ENCODE measurements at regions not wholly inside any gene's neighbourhood (a gene's known extent, or its start where the extent isn't known, plus 50 kb on each side); places are given as distances from the start of the nearest gene placed in this dataset.

DNA sequence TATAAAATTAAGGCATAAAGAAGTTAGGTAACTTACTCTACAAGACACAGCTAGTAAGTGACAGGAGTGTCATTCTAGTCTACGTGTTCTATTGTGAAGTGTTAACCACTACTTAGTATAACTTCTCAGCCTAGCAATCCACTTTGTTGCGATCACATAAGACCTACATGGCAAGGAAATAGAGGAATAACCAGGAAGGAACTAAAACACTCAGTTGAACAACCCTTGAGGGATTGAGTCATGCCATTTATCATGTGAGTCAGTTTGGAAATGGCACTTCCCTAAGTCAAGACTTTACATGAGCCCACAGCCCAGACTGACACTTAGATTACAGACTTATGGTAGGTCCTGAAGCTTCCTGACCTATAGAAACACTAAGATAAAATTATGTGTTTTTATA, 279.5 kb upstream of the PCDH20 start:
- DNase-seq (ENCODE audit: low read depth, low spot score) = no peak
- H3K36me3 ChIP-seq (ENCODE audit: insufficient read depth, low read length) = no peaks in the 10 kb centered on the region
- H3K27ac ChIP-seq = no peak overlapping the region
- no peak overlapping the region for H3K4me3 ChIP-seq
- no peak overlapping the region for H3K9ac ChIP-seq (ENCODE audit: insufficient read length)
- no peaks in the 10 kb centered on the region for H3K9me3 ChIP-seq (ENCODE audit: low read depth, low read length)
- TF ChIP-seq FOXP2 (optimal IDR thresholded peaks at IDR 0.05; ENCODE audit: control extremely low read depth, extremely low read length, insufficient read depth) (no peak), POLR2AphosphoS5 (IDR thresholded peaks at IDR 0.05; ENCODE audit: borderline replicate concordance, low read depth, low read length) (no peak), EZH2 (IDR thresholded peaks at IDR 0.05) (no peak)

DNA sequence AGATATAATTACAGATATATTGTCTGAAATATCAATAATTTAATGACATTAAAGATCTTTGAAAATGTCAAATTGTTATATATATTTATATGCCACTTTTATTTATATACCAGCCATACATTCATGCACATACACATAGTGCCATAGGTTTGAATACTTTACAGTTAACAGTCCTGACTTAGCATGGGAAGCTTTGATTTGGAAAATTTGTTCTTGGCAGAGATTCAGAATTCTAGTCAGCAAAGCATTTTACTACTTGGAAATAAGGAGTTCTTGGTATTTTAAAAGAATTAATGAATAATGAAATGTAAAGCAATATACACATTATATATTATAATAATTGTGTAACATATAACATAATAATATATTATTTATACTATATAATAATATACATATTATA, 277.0 kb upstream of the PCDH20 start:
- no peaks in the 10 kb centered on the region for H3K36me3 ChIP-seq (ENCODE audit: insufficient read depth, low read length)
- DNase-seq (ENCODE audit: low read depth, low spot score) = peak; percentile 35
- H3K27ac ChIP-seq = no peak overlapping the region
- H3K9ac ChIP-seq (ENCODE audit: insufficient read length) = no peak overlapping the region
- TF ChIP-seq EZH2 (IDR thresholded peaks at IDR 0.05) (no peak), FOXP2 (optimal IDR thresholded peaks at IDR 0.05; ENCODE audit: control extremely low read depth, extremely low read length, insufficient read depth) (no peak), POLR2AphosphoS5 (IDR thresholded peaks at IDR 0.05; ENCODE audit: borderline replicate concordance, low read depth, low read length) (no peak)
- H3K9me3 ChIP-seq (ENCODE audit: low read depth, low read length) = no peaks in the 10 kb centered on the region
- H3K4me3 ChIP-seq = no peak overlapping the region

GRCh38 chr13:61685682-61686012, 270.0 kb upstream of the PCDH20 start:
- DNase-seq (ENCODE audit: low read depth, low spot score) = no peak
- TF ChIP-seq POLR2AphosphoS5 (IDR thresholded peaks at IDR 0.05; ENCODE audit: borderline replicate concordance, low read depth, low read length) (no peak), EZH2 (IDR thresholded peaks at IDR 0.05) (no peak), FOXP2 (optimal IDR thresholded peaks at IDR 0.05; ENCODE audit: control extremely low read depth, extremely low read length, insufficient read depth) (no peak)

GRCh38 chr13:61684976-61685681, 269.5 kb upstream of the PCDH20 start:
- no peak for TF ChIP-seq POLR2AphosphoS5 (IDR thresholded peaks at IDR 0.05; ENCODE audit: borderline replicate concordance, low read depth, low read length)
- TF ChIP-seq FOXP2 (optimal IDR thresholded peaks at IDR 0.05; ENCODE audit: control extremely low read depth, extremely low read length, insufficient read depth) = no peak
- no peak for TF ChIP-seq EZH2 (IDR thresholded peaks at IDR 0.05)
- Histone ChIP-seq H3K9me3 (ENCODE audit: low read depth, low read length) (no peaks in the 10 kb centered on the region), H3K27ac (no peak overlapping the region), H3K36me3 (ENCODE audit: insufficient read depth, low read length) (no peaks in the 10 kb centered on the region), H3K9ac (ENCODE audit: insufficient read length) (no peak overlapping the region), H3K4me3 (no peak overlapping the region)
- no peak for DNase-seq (ENCODE audit: low read depth, low spot score)

More at GRCh38 chr13:61685682-61686012, 270.0 kb upstream of the PCDH20 start:
- Histone ChIP-seq H3K9me3 (ENCODE audit: low read depth, low read length) (no peaks in the 10 kb centered on the region), H3K4me3 (no peak overlapping the region), H3K36me3 (ENCODE audit: insufficient read depth, low read length) (no peaks in the 10 kb centered on the region), H3K9ac (ENCODE audit: insufficient read length) (no peak overlapping the region), H3K27ac (no peak overlapping the region)

GRCh38 chr13:61672756-61673155, 257.1 kb upstream of the PCDH20 start:
- Histone ChIP-seq H3K27ac (peak overlapping the region; percentile 83), H3K9me3 (ENCODE audit: low read depth, low read length) (no peaks in the 10 kb centered on the region), H3K9ac (ENCODE audit: insufficient read length) (peak overlapping the region; percentile 43), H3K36me3 (ENCODE audit: insufficient read depth, low read length) (no peaks in the 10 kb centered on the region), H3K4me3 (peak overlapping the region; percentile 30; the same call in 1 of the 2 replicates)
- TF ChIP-seq POLR2AphosphoS5 (IDR thresholded peaks at IDR 0.05; ENCODE audit: borderline replicate concordance, low read depth, low read length) (no peak), FOXP2 (optimal IDR thresholded peaks at IDR 0.05; ENCODE audit: control extremely low read depth, extremely low read length, insufficient read depth) (no peak), EZH2 (IDR thresholded peaks at IDR 0.05) (no peak)
- DNase-seq (ENCODE audit: low read depth, low spot score) = no peak

- no peak for TF ChIP-seq EZH2 (IDR thresholded peaks at IDR 0.05)
- Histone ChIP-seq H3K9me3 (ENCODE audit: low read depth, low read length) (no peaks in the 10 kb centered on the region), H3K36me3 (ENCODE audit: insufficient read depth, low read length) (no peaks in the 10 kb centered on the region), H3K9ac (ENCODE audit: insufficient read length) (no peak overlapping the region), H3K4me3 (no peak overlapping the region), H3K27ac (no peak overlapping the region)
- no peak for DNase-seq (ENCODE audit: low read depth, low spot score)
Measured at GRCh38 chr13:61670384-61671161, 254.9 kb upstream of the PCDH20 start.

- H3K9me3 ChIP-seq (ENCODE audit: low read depth, low read length) = no peaks in the 10 kb centered on the region
- H3K4me3 ChIP-seq = no peak overlapping the region
- TF ChIP-seq EZH2 (IDR thresholded peaks at IDR 0.05) (no peak), FOXP2 (optimal IDR thresholded peaks at IDR 0.05; ENCODE audit: control extremely low read depth, extremely low read length, insufficient read depth) (no peak), POLR2AphosphoS5 (IDR thresholded peaks at IDR 0.05; ENCODE audit: borderline replicate concordance, low read depth, low read length) (no peak)
- no peak overlapping the region for H3K9ac ChIP-seq (ENCODE audit: insufficient read length)
- H3K36me3 ChIP-seq (ENCODE audit: insufficient read depth, low read length) = no peaks in the 10 kb centered on the region
- DNase-seq (ENCODE audit: low read depth, low spot score) = no peak
- H3K27ac ChIP-seq = no peak overlapping the region
Measured at GRCh38 chr13:61664801-61665705, 249.4 kb upstream of the PCDH20 start.

DNA sequence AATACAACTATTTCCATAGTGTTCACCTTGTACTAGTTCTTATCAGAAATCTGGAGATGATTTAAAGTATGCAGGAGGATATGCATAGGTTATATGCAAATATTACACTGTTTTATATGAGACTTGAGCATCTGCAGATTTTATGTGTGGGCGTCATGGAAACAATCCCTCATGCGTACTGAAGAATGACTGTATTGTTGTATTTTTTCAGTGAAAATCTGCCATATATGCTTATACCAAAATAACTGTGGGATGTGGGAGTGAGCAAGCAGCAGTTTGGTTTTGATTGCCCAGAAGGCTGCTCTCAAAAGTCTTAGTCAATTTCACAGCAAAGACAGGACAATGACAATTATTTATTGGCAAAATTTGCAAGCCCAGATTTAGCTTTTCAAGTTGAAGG, 238.8 kb upstream of the PCDH20 start:
- Histone ChIP-seq H3K36me3 (ENCODE audit: insufficient read depth, low read length) (no peaks in the 10 kb centered on the region), H3K9me3 (ENCODE audit: low read depth, low read length) (no peaks in the 10 kb centered on the region; the same call in 1 of the 2 replicates), H3K4me3 (no peak overlapping the region), H3K27ac (no peak overlapping the region), H3K9ac (ENCODE audit: insufficient read length) (no peak overlapping the region)
- TF ChIP-seq POLR2AphosphoS5 (IDR thresholded peaks at IDR 0.05; ENCODE audit: borderline replicate concordance, low read depth, low read length) (no peak), EZH2 (IDR thresholded peaks at IDR 0.05) (no peak), FOXP2 (optimal IDR thresholded peaks at IDR 0.05; ENCODE audit: control extremely low read depth, extremely low read length, insufficient read depth) (no peak)
- no peak for DNase-seq (ENCODE audit: low read depth, low spot score)
